H54 (cell line): ENCODE measurements at regions not wholly inside any gene's neighbourhood (a gene's known extent, or its start where the extent isn't known, plus 50 kb on each side); places are given as distances from the start of the nearest gene placed in this dataset.

Experiments used
- DNase-seq: peaks from one replicate; pipeline ENCODE4 v3.0.0; 2011; ENCODE audit warnings: low spot score, mixed read lengths; ENCODE audit not compliant: insufficient read length
- FAIRE-seq: peaks from 3 replicates; lab custom pipeline; 2011; peaks lifted over from hg19 to GRCh38; lab: Jason Lieb, UNC
- POLR2A ChIP-seq: IDR thresholded peaks from 2 replicates; pipeline ENCODE4 v1.6.1; 2011; ENCODE audit warnings: low read depth, mild to moderate bottlenecking, low read length

- no peak for TF ChIP-seq POLR2A
- FAIRE-seq = no peak
- DNase-seq = no peak
Observed at GRCh38 chr4:8672486-8672885, 79.9 kb downstream of the CPZ start.

DNA sequence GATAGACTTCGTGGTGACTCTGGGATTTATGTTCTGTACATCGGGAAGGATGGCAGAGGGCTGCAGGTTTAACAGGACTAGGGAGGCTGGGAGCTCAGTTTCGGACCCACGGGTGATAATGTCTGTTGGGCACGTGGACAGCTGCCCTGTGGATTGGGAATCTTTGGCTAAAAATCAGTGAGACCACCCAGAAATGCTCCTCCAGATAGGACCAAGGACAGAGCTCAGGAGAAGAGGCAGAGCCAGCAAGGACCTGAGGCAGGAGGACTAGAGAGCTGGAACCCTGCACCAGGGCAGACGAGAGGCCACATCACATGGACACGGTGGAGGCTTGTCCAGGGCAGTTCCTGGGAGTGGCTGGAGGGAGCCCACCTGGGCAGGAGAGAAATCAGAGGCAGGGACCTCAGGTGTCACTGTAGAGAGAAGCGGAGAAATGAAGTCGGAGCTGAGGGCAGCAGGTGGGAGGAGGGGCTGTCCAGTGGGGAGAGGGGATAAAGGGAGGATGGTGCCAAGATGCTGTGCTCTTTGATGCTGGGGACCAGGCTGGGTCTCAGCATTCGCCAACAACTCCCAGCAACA, 79.2 kb downstream of the CPZ start:
- no peak for TF ChIP-seq POLR2A
- DNase-seq = no peak
- no peak for FAIRE-seq
